ENCODE measurements at regions not wholly inside any gene's neighbourhood (a gene's known extent, or its start where the extent isn't known, plus 50 kb on each side); places are given as distances from the start of the nearest gene placed in this dataset.

DNA sequence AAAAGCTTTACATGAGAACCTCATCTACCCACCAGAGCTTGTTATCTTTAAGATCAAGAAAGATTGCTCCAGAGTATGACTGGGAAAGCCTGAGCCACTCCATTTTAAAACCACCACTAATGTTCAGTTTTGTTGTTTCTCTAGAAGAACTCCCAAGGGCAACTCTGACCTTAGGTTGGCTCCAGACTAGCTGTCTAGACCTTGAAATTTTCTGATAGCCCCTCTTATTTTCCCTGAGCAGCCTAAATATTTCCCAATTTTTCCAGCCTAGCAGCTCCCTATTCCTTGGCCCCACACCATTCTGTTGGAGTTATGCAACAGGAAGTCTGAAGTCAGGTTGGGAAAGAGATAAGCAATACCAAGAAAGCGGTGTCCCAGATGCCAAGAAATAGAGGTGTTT, 84.6 kb upstream of the TCF21 start:
- H3K9ac ChIP-seq (ENCODE audit: low read length): no peak overlapping the region
- H3K36me3 ChIP-seq (ENCODE audit: control insufficient read depth in 1 of 2, insufficient read depth in 2 of 2, low read length in 2 of 2): no peaks in the 10 kb centered on the region
- no peak overlapping the region for H4K12ac ChIP-seq (ENCODE audit: low read depth, low read length)
- H3K14ac ChIP-seq (ENCODE audit: low read length): no peak overlapping the region
- H3K79me2 ChIP-seq (ENCODE audit: control insufficient read depth, insufficient read depth, low read length, poor library complexity): no peaks in the 10 kb centered on the region
- no peak overlapping the region for H2AFZ ChIP-seq (ENCODE audit: insufficient read depth, low read length, poor library complexity)
- H4K8ac ChIP-seq (ENCODE audit: low read depth, low read length): no peak overlapping the region
- no peak overlapping the region for H3K18ac ChIP-seq (ENCODE audit: low read length)
- H3K27ac ChIP-seq (ENCODE audit: low read depth, low read length): no peak overlapping the region
- H2BK12ac ChIP-seq (ENCODE audit: low read length): no peak overlapping the region
- no peak overlapping the region for H2BK120ac ChIP-seq (ENCODE audit: insufficient read depth, low read length, poor library complexity)
- H2AK5ac ChIP-seq (ENCODE audit: low read length): no peak overlapping the region
- no peaks in the 10 kb centered on the region for H3K9me3 ChIP-seq (ENCODE audit: insufficient read depth, low read depth, low read length)
- H3K79me1 ChIP-seq (ENCODE audit: low read length): peaks cover 2% of the 10 kb centered on the region
- no peaks in the 10 kb centered on the region for H3K27me3 ChIP-seq (ENCODE audit: insufficient read depth, low read length)
- H3K4me3 ChIP-seq (ENCODE audit: low read depth, low read length): no peak overlapping the region
- H4K91ac ChIP-seq (ENCODE audit: low read depth, low read length): no peak overlapping the region
- H3K4ac ChIP-seq (ENCODE audit: low read depth, low read length): no peak overlapping the region
- H3K4me1 ChIP-seq (ENCODE audit: control insufficient read depth in 1 of 2, insufficient read depth in 2 of 2, low read length in 2 of 2): no peaks in the 10 kb centered on the region
- H3K23ac ChIP-seq (ENCODE audit: low read length): no peak overlapping the region
- DNase-seq: no peak
- H2BK5ac ChIP-seq (ENCODE audit: low read depth, low read length, poor library complexity): no peak overlapping the region
- no CpG with 5 or more reads among the region's 1 CpG for WGBS (ENCODE audit: extremely low coverage, insufficient coverage, insufficient read length)
- no peak overlapping the region for H3K4me2 ChIP-seq (ENCODE audit: low read length)

- no peaks in the 10 kb centered on the region for H3K27me3 ChIP-seq (ENCODE audit: insufficient read depth, low read length)
Observed at GRCh38 chr6:133805876-133806275, 83.0 kb upstream of the TCF21 start.

DNA sequence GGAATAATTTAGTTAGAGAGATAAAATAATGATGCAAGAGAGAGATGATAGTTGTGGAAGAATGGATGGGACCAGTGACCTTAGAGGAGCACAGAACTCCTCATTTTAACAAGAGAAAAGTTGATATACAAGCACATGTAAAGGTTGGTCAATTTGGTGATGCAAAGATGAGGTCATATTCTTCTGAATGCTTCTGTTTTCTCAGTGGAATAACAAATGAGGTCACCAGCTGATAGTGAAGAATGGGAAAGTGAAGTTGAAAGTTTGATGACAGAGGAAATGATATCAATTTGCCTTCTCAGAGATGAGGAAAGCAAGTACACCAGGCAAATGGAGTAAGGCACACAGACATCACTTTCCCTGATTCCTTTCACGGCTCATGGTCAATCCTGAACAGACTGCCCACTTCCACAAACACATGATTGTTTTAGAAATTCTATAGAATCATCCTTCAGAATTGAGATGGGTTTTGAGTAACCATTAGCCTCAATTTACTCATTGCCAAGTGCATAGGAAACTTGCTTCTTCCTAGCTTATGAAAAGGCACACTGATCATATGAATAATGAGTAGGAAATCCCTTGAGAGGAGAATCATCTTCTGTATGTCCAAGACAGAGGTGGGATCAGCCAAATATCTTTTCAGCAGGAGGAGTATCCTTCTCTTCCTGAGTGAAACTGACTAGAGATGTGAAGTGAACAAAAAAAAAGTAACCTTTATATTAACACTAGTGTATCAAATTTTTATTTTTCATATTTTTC, 82.4 kb upstream of the TCF21 start:
- Histone ChIP-seq H3K9ac (ENCODE audit: low read length) (no peak overlapping the region), H3K27me3 (ENCODE audit: insufficient read depth, low read length) (no peaks in the 10 kb centered on the region), H4K8ac (ENCODE audit: low read depth, low read length) (no peak overlapping the region), H3K9me3 (ENCODE audit: insufficient read depth, low read depth, low read length) (no peaks in the 10 kb centered on the region), H3K79me1 (ENCODE audit: low read length) (peaks cover 2% of the 10 kb centered on the region), H3K36me3 (ENCODE audit: control insufficient read depth in 1 of 2, insufficient read depth in 2 of 2, low read length in 2 of 2) (no peaks in the 10 kb centered on the region), H2BK5ac (ENCODE audit: low read depth, low read length, poor library complexity) (no peak overlapping the region), H4K91ac (ENCODE audit: low read depth, low read length) (no peak overlapping the region), H2BK12ac (ENCODE audit: low read length) (no peak overlapping the region), H3K4ac (ENCODE audit: low read depth, low read length) (no peak overlapping the region), H4K12ac (ENCODE audit: low read depth, low read length) (no peak overlapping the region), H2AFZ (ENCODE audit: insufficient read depth, low read length, poor library complexity) (no peak overlapping the region), H3K18ac (ENCODE audit: low read length) (no peak overlapping the region), H2BK120ac (ENCODE audit: insufficient read depth, low read length, poor library complexity) (no peak overlapping the region), H3K4me2 (ENCODE audit: low read length) (no peak overlapping the region), H3K23ac (ENCODE audit: low read length) (no peak overlapping the region), H3K4me3 (ENCODE audit: low read depth, low read length) (no peak overlapping the region), H3K27ac (ENCODE audit: low read depth, low read length) (no peak overlapping the region), H3K14ac (ENCODE audit: low read length) (no peak overlapping the region), H2AK5ac (ENCODE audit: low read length) (no peak overlapping the region), H3K79me2 (ENCODE audit: control insufficient read depth, insufficient read depth, low read length, poor library complexity) (no peaks in the 10 kb centered on the region), H3K4me1 (ENCODE audit: control insufficient read depth in 1 of 2, insufficient read depth in 2 of 2, low read length in 2 of 2) (no peaks in the 10 kb centered on the region)
- no CpG with 5 or more reads among the region's 1 CpG for WGBS (ENCODE audit: extremely low coverage, insufficient coverage, insufficient read length)
- no peak for DNase-seq

More at GRCh38 chr6:133805876-133806275, 83.0 kb upstream of the TCF21 start:
- H3K9ac ChIP-seq (ENCODE audit: low read length): no peak overlapping the region
- no peak for DNase-seq
- no peak overlapping the region for H4K91ac ChIP-seq (ENCODE audit: low read depth, low read length)
- no peak overlapping the region for H2BK5ac ChIP-seq (ENCODE audit: low read depth, low read length, poor library complexity)
- H3K4me1 ChIP-seq (ENCODE audit: control insufficient read depth in 1 of 2, insufficient read depth in 2 of 2, low read length in 2 of 2): no peaks in the 10 kb centered on the region
- H3K18ac ChIP-seq (ENCODE audit: low read length): no peak overlapping the region
- H3K27ac ChIP-seq (ENCODE audit: low read depth, low read length): no peak overlapping the region
- no peak overlapping the region for H2AK5ac ChIP-seq (ENCODE audit: low read length)
- no peaks in the 10 kb centered on the region for H3K36me3 ChIP-seq (ENCODE audit: control insufficient read depth in 1 of 2, insufficient read depth in 2 of 2, low read length in 2 of 2)
- no peaks in the 10 kb centered on the region for H3K9me3 ChIP-seq (ENCODE audit: insufficient read depth, low read depth, low read length)
- no peak overlapping the region for H4K8ac ChIP-seq (ENCODE audit: low read depth, low read length)
- H2BK12ac ChIP-seq (ENCODE audit: low read length): no peak overlapping the region
- no peak overlapping the region for H3K4me3 ChIP-seq (ENCODE audit: low read depth, low read length)
- H3K14ac ChIP-seq (ENCODE audit: low read length): no peak overlapping the region
- H3K4ac ChIP-seq (ENCODE audit: low read depth, low read length): no peak overlapping the region
- no peak overlapping the region for H4K12ac ChIP-seq (ENCODE audit: low read depth, low read length)
- no peak overlapping the region for H2BK120ac ChIP-seq (ENCODE audit: insufficient read depth, low read length, poor library complexity)
- peaks cover 2% of the 10 kb centered on the region for H3K79me1 ChIP-seq (ENCODE audit: low read length)
- H2AFZ ChIP-seq (ENCODE audit: insufficient read depth, low read length, poor library complexity): no peak overlapping the region
- no peaks in the 10 kb centered on the region for H3K79me2 ChIP-seq (ENCODE audit: control insufficient read depth, insufficient read depth, low read length, poor library complexity)
- no peak overlapping the region for H3K4me2 ChIP-seq (ENCODE audit: low read length)
- no CpG with 5 or more reads among the region's 2 CpGs for WGBS (ENCODE audit: extremely low coverage, insufficient coverage, insufficient read length)
- no peak overlapping the region for H3K23ac ChIP-seq (ENCODE audit: low read length)

- H3K27ac ChIP-seq (ENCODE audit: low read depth, low read length): no peak overlapping the region
- H3K23ac ChIP-seq (ENCODE audit: low read length): no peak overlapping the region
- no peak overlapping the region for H4K8ac ChIP-seq (ENCODE audit: low read depth, low read length)
- no peak overlapping the region for H3K18ac ChIP-seq (ENCODE audit: low read length)
- no peak overlapping the region for H2BK120ac ChIP-seq (ENCODE audit: insufficient read depth, low read length, poor library complexity)
- no peaks in the 10 kb centered on the region for H3K79me2 ChIP-seq (ENCODE audit: control insufficient read depth, insufficient read depth, low read length, poor library complexity)
- H2AK5ac ChIP-seq (ENCODE audit: low read length): no peak overlapping the region
- no peak overlapping the region for H4K12ac ChIP-seq (ENCODE audit: low read depth, low read length)
- no peak overlapping the region for H3K4me2 ChIP-seq (ENCODE audit: low read length)
- H2AFZ ChIP-seq (ENCODE audit: insufficient read depth, low read length, poor library complexity): no peak overlapping the region
- H4K91ac ChIP-seq (ENCODE audit: low read depth, low read length): no peak overlapping the region
- H2BK12ac ChIP-seq (ENCODE audit: low read length): no peak overlapping the region
- H3K4me3 ChIP-seq (ENCODE audit: low read depth, low read length): no peak overlapping the region
- H3K14ac ChIP-seq (ENCODE audit: low read length): no peak overlapping the region
- H3K4me1 ChIP-seq (ENCODE audit: control insufficient read depth in 1 of 2, insufficient read depth in 2 of 2, low read length in 2 of 2): no peaks in the 10 kb centered on the region
- H3K9me3 ChIP-seq (ENCODE audit: insufficient read depth, low read depth, low read length): no peaks in the 10 kb centered on the region
- no CpG with 5 or more reads among the region's 1 CpG for WGBS (ENCODE audit: extremely low coverage, insufficient coverage, insufficient read length)
- no peaks in the 10 kb centered on the region for H3K36me3 ChIP-seq (ENCODE audit: control insufficient read depth in 1 of 2, insufficient read depth in 2 of 2, low read length in 2 of 2)
- no peak overlapping the region for H3K9ac ChIP-seq (ENCODE audit: low read length)
- no peak overlapping the region for H3K4ac ChIP-seq (ENCODE audit: low read depth, low read length)
- H2BK5ac ChIP-seq (ENCODE audit: low read depth, low read length, poor library complexity): no peak overlapping the region
- no peak for DNase-seq
- no peaks in the 10 kb centered on the region for H3K27me3 ChIP-seq (ENCODE audit: insufficient read depth, low read length)
- H3K79me1 ChIP-seq (ENCODE audit: low read length): peaks cover 2% of the 10 kb centered on the region
Observed at GRCh38 chr6:133807501-133807900, 81.4 kb upstream of the TCF21 start.
